ENCODE measurements at regions not wholly inside any gene's neighbourhood (a gene's known extent, or its start where the extent isn't known, plus 50 kb on each side); places are given as distances from the start of the nearest gene placed in this dataset.

GRCh38 chr4:26021417-26022345, 107.7 kb downstream of the SMIM20 start:
- H3K27me3 ChIP-seq (ENCODE audit: insufficient read depth, low read depth, severe bottlenecking): no peaks in the 10 kb centered on the region
- H3K27ac ChIP-seq: no peak overlapping the region
- H3K36me3 ChIP-seq: no peaks in the 10 kb centered on the region
- no peak overlapping the region for H3K4me3 ChIP-seq (ENCODE audit: low read depth, low read length)
- no peak for DNase-seq
- no peaks in the 10 kb centered on the region for H3K9me3 ChIP-seq (ENCODE audit: severe bottlenecking)
- TF ChIP-seq CTCF (IDR thresholded peaks at IDR 0.05; ENCODE audit: low read depth, low read length): no peak

GRCh38 chr4:26022346-26023202, 108.6 kb downstream of the SMIM20 start:
- Histone ChIP-seq H3K9me3 (ENCODE audit: severe bottlenecking) (no peaks in the 10 kb centered on the region), H3K36me3 (no peaks in the 10 kb centered on the region), H3K27me3 (ENCODE audit: insufficient read depth, low read depth, severe bottlenecking) (no peaks in the 10 kb centered on the region), H3K27ac (no peak overlapping the region), H3K4me3 (ENCODE audit: low read depth, low read length) (no peak overlapping the region)
- DNase-seq: no peak
- no peak for TF ChIP-seq CTCF (IDR thresholded peaks at IDR 0.05; ENCODE audit: low read depth, low read length)

- no peak for TF ChIP-seq CTCF (IDR thresholded peaks at IDR 0.05; ENCODE audit: low read depth, low read length)
- no peak for DNase-seq
- Histone ChIP-seq H3K27me3 (ENCODE audit: insufficient read depth, low read depth, severe bottlenecking) (no peaks in the 10 kb centered on the region), H3K4me3 (ENCODE audit: low read depth, low read length) (no peak overlapping the region), H3K9me3 (ENCODE audit: severe bottlenecking) (no peaks in the 10 kb centered on the region), H3K27ac (no peak overlapping the region), H3K36me3 (no peaks in the 10 kb centered on the region)
Observed at GRCh38 chr4:26023203-26023972, 109.4 kb downstream of the SMIM20 start.

GRCh38 chr4:26024079-26024478, 110.1 kb downstream of the SMIM20 start:
- DNase-seq: no peak
- H3K27me3 ChIP-seq (ENCODE audit: insufficient read depth, low read depth, severe bottlenecking): no peaks in the 10 kb centered on the region

More at GRCh38 chr4:26024079-26024478, 110.1 kb downstream of the SMIM20 start:
- Histone ChIP-seq H3K4me3 (ENCODE audit: low read depth, low read length) (no peak overlapping the region), H3K27ac (no peak overlapping the region), H3K36me3 (no peaks in the 10 kb centered on the region), H3K9me3 (ENCODE audit: severe bottlenecking) (no peaks in the 10 kb centered on the region)
- TF ChIP-seq CTCF (IDR thresholded peaks at IDR 0.05; ENCODE audit: low read depth, low read length): no peak
